Limb (tissue), 2 donors: ENCODE measurements at regions not wholly inside any gene's neighbourhood (a gene's known extent, or its start where the extent isn't known, plus 50 kb on each side); places are given as distances from the start of the nearest gene placed in this dataset.
"Not testable (repeated sequence)": the region's sequence is repeated elsewhere in the genome, so short reads cannot be mapped to it uniquely, and the experiment has no call there.

Source experiments
- DNase-seq, 2 donors: peaks; one replicate each; pipeline ENCODE4 v3.0.0-alpha.2; 2016; ENCODE audit errors: extremely low spot score in 2 of 2

DNA sequence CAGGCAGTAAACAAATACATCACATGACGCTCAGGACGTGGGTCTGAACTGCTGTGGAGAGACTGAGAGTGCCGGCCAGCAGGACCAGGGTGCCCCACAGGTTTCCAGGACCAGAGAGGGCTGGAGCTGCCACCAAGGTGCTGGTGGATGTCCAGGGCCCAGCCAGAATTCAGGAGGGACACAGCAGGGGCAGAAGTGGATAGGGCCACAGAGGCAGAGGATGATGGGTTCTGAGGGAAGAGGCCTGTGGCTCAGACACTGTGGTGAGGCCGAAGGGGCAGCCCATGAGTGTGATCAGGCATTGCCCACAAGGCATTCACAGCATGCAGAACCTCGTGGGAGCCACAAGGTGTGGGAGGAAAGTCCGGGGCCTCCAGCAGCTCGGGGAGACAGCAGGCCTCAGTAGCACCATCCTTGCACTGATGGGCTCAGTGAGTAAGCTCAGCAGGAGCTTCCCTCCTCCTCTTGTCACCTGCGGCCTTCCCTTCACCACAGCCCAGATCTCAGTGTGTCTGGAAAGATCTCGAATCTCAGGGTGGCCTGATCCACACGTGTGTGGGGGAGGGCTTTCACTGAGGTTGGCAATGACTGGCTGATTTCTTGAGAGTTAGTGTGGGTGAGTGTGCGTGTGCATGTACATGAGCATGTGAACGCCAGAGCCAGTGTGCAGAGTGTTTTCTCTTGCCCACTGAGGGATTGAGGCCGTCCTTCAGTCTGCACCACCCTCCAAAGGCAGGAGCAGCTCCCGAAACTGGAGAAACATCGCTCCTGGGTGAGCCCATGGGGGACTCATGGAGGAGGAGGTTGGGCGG lies 181.8 kb upstream of the RAB6C start:
- no peak for DNase-seq

DNA sequence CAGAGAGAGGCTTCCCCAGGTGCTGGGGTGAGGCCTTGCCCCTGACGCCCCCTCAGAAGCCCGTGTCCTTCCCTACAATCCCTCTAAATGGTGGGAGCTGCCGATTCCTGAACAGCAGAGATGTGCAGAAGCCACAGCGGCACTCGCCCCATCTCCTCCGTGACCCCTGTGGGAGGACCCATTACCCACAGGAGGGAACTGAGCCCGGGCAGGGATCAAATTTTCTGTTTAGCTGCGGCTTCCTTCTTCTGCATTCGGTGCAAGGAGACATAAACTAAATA lies 181.2 kb upstream of the RAB6C start:
- DNase-seq: no peak

DNA sequence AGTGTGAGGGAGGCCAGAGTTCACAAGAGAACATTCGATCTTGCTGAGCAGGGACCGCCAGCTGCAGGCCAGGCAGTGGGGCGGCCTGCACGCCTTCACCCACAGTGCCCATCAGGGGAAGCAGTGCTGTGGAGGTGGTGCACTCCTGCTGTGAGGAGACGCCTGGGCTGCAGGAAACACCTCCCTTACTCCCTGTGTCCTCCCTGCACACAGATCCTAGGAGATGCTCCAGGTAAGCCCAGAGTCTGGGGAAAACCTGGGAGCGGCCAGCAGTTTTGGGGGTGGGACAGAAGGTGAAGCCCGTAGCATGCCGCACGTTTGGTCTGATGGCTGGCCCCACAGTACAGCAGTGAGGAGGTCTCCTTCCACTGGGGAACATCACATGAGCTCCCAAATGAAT lies 180.8 kb upstream of the RAB6C start:
- no peak for DNase-seq

DNA sequence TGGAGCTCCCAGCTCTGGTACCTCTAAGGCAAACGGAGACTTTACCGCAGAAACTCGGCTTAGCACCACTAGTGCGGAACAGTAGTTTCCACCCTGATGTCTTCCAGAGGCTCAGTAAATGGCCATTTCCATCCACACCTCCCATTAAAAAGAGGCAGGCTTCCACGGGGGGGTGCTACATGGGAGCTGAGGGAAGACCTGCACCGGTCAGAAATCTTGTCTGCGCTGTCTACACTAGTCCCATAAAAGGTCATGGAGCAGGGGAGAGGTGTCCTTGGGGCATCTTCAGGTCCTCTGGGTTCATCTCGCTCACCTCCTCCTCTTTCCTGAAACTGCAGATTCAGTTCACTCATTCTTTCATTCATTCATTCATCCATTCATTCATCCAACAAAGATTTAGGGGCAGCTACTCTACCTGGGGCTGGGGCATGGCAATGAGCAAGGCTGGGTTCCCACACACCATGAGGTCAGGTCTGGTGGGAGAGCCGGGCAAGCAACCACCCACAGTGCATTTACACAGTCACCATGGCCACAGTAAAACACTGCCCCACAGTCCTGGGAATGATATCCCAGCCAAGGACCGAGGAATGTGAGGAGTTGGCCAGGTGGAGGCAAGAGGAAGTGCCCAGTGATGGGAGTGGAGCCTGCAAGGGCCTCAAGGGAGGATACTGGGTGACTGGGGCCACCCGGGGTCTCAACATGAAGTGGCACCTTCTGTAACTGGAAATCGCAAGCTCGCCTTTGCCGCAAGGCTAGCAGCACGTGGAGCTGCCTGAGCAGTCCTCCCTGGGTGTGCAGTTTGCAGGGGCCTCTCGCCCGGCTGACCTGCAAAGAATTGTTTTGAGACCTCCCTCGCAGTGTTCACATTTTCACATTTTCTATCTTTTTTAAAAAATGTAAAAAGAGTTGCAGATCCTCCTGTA lies 180.2 kb upstream of the RAB6C start:
- DNase-seq: no peak

DNA sequence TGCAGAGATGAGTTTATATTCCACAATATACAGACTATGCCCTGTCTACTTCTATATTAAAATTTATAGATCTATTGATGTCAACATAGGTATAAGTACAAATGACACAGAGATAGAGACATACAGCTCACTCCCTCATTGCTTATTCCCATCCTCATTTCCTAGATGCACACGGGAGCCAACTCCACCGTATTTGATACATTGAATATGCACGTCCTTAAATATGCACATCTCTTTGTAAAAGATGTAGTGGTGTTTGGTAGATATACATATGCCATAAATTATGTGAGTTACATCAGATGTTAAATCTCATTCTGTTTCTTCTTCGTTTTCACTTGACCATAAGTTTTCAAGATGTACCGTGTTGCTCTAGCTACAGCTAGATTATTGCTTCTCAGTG lies 179.2 kb upstream of the RAB6C start:
- no peak for DNase-seq

DNA sequence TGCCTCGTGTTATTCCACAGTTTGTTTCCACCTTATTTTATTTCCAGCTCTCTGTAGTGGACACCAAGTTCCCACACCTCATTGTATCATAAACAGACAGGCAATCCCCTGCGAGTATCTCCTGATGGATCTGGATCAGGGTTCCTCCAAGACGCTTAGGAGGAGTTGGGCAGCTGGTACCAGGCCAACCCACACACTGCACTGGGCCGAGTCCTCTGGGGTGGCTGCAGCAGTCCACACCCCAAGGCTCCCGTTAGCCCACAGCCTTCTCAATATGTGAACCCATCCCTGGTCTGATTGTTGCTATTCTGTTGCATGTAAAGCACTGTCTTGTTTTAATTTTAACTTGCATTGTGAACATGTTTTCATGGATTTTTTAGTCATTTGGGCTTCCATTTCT lies 178.8 kb upstream of the RAB6C start:
- no peak for DNase-seq

DNA sequence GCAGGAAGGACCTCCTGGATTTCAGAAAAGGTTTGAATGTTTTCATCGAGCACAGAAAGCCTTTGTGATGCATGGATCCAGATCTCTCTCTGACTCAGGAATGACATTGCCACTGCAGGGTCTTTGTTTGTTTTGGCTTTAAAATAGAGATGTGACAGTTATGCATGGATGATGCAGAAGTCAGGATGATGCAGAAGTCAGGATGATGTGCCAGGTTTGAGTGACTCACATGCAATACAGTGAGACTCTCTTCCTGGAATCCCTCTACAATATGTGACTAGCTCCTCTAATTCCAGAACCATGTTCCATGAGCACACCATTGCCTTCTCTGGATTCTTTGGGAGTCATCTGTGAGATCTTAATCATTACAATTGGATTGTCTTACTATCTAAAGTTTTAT lies 177.9 kb upstream of the RAB6C start:
- DNase-seq: no peak

DNA sequence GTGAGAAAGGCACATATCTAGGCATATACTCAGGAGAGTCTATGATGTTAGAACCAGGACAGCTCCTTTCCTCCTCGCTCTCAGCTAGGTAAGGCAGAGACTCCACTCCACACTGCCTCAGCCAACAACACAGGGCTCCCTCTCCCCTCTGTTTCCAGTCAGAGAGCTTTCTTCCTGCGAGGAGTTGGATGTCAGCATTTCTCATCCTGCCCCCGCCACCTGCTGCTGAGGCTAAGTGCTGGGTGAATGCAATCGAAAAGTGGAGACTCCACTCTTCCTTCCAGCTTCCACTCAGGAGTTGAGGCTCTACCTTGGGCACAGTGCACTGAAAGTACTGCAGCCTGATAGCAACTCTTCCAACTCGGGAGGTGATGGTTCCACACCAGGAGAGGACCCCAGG lies 177.2 kb upstream of the RAB6C start:
- no peak for DNase-seq

DNA sequence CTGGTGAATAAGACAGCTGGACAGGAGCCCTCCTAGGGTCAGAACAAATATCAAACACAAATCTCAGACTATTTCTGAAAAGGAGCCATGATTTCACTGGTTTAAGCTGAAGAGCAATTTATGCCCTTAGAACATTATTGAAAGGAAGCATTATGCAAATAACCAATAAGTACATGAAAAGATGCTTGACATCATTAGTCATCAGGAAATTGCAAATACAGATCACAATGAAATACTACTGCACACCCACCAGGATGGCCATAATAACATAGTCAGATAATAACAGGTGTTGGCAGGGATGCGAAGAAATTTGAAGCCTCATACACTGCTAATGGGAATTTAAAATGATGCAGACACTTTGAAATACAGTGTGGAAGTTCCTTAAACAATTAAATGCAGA lies 176.4 kb upstream of the RAB6C start:
- no peak for DNase-seq

DNA sequence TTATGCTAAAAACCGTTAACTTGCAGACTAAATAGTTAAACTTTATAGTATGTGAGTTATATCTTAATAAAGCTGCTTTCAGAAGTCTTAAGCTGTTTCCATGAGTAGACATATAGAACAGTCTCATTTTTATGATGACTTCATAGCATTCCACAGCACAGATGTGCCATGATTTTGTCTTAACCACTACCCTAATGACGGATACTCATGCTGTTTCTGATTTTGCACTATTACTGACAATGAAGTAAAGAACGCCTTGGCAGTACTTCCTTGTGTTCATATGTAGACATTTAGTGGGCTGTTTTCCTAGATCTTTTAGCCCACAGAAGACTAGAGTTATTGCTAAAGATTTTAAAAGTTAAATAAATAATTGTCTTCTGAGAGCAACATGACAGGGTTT lies 175.6 kb upstream of the RAB6C start:
- no peak for DNase-seq

DNA sequence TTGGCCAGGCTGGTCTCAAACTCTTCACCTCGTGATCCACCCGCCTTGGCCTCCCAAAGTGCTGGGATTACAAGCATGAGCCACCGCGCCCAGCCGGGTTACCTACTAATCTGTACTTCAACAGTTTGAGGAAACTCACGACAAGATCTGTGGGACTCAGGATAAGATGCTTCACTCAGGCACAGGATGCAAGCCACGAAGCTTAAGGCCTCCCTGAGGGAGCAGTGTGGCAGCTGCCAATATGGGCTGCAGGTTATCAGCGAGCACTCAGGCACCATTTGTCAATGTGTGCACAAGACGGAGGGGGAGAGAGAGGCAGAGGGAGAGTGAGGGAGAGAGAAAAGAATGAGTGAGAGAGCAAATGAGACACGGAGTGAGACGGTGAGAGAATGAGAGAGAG lies 173.6 kb upstream of the RAB6C start:
- DNase-seq: no peak

DNA sequence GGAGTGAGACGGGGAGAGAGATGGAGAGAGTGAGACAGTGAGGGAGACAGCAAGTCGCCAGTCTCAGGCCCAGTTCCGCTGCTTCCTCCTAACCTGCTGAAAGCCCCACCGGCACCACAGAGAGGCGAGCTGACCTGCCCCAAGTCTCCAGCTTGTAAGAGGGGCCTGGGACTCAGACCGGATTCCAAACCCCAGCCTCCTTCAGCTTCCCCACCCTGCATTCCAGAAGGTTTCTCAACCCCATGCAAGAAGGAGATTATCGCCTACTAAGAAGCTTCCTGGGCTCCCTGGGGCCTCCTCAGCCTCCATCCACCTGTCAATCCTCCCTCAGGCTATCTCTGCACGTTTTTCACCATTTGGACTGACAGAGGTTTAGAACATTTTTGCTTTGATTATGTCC lies 173.1 kb upstream of the RAB6C start:
- no peak for DNase-seq

DNA sequence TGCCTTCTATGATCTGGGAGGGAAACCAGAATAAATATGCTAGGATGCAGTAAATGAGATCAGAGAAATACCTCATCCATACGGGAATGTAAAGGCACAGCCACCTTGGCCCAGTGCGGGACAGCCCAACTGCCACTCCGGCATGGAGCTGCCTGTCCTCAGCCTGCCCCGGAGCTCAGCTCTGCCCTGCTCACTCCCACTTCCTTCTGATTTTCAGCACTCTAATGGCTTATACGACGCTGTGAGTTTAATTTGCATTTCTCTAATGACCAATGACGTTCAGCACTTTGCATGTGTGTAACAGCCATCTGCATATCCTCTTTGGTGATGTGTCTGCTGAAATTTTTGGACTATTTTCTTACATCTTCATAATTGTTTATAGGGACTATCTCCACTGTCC lies 172.5 kb upstream of the RAB6C start:
- DNase-seq: no peak

DNA sequence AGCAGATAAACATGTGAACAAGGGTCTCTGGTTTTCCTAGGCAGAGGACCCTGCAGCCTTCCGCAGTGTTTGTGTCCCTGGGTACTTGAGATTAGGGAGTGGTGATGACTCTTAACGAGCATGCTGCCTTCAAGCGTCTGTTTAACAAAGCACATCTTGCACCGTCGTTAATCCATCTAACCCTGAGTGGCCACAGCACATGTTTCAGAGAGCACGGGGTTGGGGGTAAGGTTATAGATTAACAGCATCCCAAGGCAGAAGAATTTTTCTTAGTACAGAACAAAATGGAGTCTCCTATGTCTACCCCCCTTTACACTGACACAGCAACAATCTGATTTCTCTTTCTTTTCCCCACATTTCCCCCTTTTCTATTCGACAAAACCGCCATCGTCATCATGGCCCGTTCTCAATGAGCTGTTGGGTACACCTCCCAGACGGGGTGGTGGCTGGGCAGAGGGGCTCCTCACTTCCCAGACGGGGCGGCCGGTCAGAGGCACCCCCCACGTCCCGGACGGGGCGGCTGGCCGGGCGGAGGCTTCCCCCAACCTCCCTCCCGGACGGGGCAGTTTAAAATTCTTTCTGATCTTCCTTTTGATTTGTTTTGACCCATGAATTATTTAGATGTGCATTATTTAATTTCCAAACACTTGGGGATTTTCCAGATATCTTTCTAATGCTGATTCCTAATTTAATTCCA lies 171.7 kb upstream of the RAB6C start:
- DNase-seq: not testable (repeated sequence)

DNA sequence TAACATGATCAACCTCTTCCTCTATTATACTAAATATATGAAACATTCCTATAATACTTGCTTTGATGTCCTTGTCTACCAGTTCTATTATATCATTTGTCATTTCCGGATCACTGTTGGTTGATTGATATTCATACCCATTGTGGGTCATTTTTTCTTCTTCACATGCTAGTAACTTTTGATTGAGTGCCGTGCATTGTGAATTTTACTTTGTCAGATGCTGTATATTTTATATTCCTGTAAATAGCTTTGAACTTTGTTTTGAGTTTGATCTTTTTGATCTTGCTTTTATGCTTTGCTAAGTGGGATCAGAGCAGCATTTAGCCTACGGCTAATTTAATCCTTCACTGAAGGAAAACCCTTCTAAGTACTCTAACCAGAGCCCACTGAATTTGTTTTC lies 168.9 kb upstream of the RAB6C start:
- no peak for DNase-seq

DNA sequence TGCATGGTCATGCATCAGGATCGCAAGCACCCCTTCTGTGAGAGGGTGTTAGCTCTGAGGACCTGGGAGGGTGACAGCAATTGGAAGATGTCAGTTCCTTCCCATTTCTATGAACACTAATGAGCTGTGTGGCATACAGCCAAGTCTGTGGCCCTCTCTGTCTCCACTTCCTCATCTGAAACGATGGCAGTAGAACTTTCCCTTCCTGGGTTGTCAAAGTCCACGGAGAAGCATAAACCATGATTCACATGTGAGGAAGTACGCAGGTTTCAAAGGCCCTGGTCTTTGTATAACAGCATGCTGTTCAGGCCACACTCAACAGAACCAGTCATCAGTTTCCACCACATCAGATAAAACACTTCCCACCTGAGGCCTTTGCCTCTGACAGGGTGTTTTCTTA lies 167.4 kb upstream of the RAB6C start:
- no peak for DNase-seq

DNA sequence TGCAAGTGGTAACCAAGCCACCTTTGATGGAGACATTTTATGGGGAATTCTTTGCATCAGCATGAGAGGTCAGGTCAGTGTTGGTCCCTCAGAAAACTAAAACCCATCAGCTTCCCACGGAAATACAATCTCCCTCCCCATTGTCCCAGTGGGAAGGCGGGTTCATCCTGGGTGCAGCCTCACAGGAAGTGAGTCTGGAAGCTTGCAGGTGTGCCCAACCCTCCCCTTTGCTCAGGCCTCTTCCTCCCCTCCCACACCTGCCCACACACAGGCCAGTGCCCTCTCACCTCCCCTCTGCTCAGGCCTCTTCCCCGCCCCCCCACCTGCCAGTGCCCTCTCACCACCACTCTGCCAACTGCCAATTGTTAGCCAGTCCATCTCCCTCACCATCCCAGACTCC lies 166.8 kb upstream of the RAB6C start:
- no peak for DNase-seq

DNA sequence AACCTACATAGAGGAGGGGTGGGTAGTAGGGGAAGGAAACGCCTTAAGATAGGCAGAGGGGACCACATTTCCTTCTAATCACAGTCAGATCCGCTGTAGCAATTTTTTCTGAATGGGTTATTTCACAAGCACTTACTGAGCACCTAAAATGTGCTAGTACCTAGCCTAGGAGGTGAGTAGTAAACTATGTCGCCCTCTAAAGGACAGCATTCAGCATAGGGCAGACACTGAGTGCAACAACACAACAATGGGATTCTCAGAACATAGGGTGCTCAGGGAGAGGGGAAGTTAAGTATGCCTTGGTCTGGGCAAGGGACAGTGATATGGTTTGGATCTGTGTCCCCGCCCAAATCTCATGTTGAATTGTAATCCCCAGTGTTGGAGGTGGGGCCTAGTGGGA lies 166.1 kb upstream of the RAB6C start:
- no peak for DNase-seq

DNA sequence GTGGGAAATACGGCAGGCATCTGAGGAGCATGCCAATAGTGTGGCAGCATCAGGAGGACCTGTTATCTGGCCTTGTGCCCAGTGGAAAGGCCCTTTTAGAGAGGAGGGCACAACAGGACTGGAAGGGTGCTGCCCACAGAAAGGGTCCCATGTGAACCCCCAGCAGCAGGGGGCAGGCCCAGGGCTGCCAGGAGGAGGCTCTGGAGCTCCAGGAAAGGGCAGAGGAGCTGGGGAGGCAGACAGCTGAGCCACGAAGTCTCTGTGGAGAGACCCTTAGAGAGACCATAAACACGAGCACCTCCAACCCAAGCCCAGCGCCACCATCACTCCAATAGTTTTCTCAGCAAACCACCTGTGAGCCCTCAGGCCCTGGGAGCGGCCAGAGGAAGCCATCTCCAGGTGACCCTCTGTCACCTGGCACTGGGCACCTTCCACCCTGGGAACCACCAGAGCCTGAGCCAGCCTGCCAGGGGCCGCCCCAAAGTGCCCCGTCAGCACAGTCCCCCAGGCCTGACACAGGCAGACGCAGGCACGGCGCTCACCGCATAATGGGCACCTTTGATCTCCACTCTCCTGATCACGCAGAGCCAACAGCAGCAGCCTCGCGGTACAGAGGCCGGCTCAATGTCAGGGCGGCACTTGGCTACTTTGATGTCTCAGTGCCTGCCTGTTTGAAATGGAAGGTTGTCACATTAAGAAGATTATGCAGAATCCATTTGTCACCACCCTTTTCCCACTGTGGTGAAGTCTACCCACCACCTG lies 162.5 kb upstream of the RAB6C start:
- no peak for DNase-seq

DNA sequence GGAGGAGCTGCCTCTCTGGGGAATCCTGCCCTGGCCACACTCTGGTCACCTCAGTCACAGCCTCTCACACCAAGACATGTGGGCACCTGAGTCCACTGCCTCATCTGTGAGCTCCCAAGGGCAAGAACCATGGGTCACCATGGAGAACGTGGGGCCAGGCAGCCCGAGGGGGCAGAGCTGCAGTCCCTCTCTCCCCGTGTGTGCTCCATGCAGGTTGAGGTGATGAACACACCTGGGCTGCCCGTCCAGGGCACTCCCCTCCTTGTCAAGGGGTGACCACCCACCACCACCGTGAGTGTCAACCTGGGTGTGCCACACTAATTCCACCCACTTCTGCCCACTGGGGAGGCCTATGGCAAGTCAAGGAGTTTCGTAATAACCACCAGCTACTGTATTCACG lies 159.6 kb upstream of the RAB6C start:
- no peak for DNase-seq

DNA sequence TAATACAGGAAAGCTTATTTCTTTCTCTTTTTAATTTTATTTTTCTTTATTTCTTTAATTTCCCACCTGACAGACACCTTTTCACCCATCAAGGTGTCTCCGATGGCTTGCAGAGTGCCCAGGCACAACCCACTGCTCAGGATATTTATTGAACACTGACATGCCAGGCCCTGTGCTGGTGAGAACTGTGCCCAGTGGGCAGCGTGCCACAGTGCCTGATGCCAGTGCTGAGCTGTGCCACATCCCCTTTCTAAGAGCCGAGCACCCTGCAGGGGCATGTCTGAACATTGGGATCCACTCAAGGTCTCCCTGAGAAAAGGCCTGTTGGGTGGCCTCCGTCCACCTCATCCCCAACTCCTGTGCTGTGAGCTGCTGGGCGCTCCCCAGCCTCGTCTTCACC lies 158.6 kb upstream of the RAB6C start:
- DNase-seq: no peak

DNA sequence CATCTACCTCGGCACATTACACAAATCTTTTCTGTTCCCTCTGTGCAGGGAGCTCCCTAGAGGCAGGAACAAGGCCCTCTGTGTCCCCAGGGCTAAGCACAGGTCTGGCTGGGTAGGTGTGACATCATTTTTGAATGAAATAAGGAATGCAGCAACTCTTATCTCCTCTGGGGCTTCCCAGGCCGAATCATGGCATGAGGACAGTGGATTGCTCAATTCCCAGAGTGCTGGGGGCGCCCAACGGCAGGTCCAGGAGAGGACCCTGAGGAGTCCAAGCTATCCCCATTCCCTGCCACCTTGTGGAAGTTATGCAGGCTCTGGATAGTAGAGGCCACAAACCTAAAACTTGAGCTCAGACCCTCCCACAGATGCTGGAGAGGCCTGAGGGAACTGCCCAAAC lies 158.0 kb upstream of the RAB6C start:
- DNase-seq: no peak
